H9 (cell line): ENCODE measurements at regions not wholly inside any gene's neighbourhood (a gene's known extent, or its start where the extent isn't known, plus 50 kb on each side); places are given as distances from the start of the nearest gene placed in this dataset.

ENCODE experiments used
- DNase-seq: peaks from one replicate; pipeline ENCODE4 v3.0.0-alpha.2; 2017
- H2AFZ ChIP-seq: one replicate; pipeline ENCODE4 v1.6.1; 2013; ENCODE audit warnings: mild to moderate bottlenecking, low read length, control low read depth, moderate library complexity
- H2AK5ac ChIP-seq: 2 replicates; pipeline ENCODE4 v1.6.1; 2013; ENCODE audit warnings: low read length, control low read depth, mixed read lengths; ENCODE audit not compliant: insufficient read length
- H2BK120ac ChIP-seq: one replicate; pipeline ENCODE4 v1.6.1; 2013; ENCODE audit warnings: low read depth, mild to moderate bottlenecking, low read length, control low read depth, inconsistent platforms; ENCODE audit not compliant: poor library complexity, severe bottlenecking
- H2BK12ac ChIP-seq: 2 replicates; pipeline ENCODE4 v1.6.1; 2013; ENCODE audit warnings: low read length, control low read depth, mixed read lengths, low read depth; ENCODE audit not compliant: insufficient read length
- H2BK15ac ChIP-seq: 2 replicates; pipeline ENCODE4 v1.6.1; 2013; ENCODE audit warnings: low read depth, low read length, control low read depth
- H2BK20ac ChIP-seq: one replicate; pipeline ENCODE4 v1.6.1; 2013; ENCODE audit warnings: low read depth, mild to moderate bottlenecking, low read length, control low read depth, inconsistent platforms; ENCODE audit not compliant: poor library complexity, severe bottlenecking
- H2BK5ac ChIP-seq: 2 replicates; pipeline ENCODE4 v1.6.1; 2013; ENCODE audit warnings: low read length, control low read depth, mixed read lengths; ENCODE audit not compliant: insufficient read length
- H3K14ac ChIP-seq: 2 replicates; pipeline ENCODE4 v1.6.1; 2013; ENCODE audit warnings: low read length, control low read depth; ENCODE audit not compliant: insufficient read depth
- H3K18ac ChIP-seq: 2 replicates; pipeline ENCODE4 v1.6.1; 2013; ENCODE audit warnings: low read depth, mild to moderate bottlenecking, mixed read lengths, low read length, control low read depth; ENCODE audit not compliant: insufficient read length
- H3K23ac ChIP-seq: 2 replicates; pipeline ENCODE4 v1.6.1; 2013; ENCODE audit warnings: low read length, control low read depth, mixed read lengths, low read depth; ENCODE audit not compliant: insufficient read length
- H3K23me2 ChIP-seq: 2 replicates; pipeline ENCODE4 v1.6.1; 2013; ENCODE audit warnings: low read depth, mild to moderate bottlenecking, mixed read lengths, low read length, control low read depth; ENCODE audit not compliant: insufficient read length, poor library complexity, severe bottlenecking
- H3K27ac ChIP-seq: 2 replicates; pipeline ENCODE4 v1.5.1; 2013; ENCODE audit warnings: low read length, control low read depth, mixed read lengths, low read depth; ENCODE audit not compliant: insufficient read length
- H3K27me3 ChIP-seq: 2 replicates; pipeline ENCODE4 v1.6.1; 2013; ENCODE audit warnings: low read length, control low read depth, inconsistent platforms; ENCODE audit not compliant: insufficient read depth
- H3K4ac ChIP-seq: 2 replicates; pipeline ENCODE4 v1.6.1; 2013; ENCODE audit warnings: low read depth, mild to moderate bottlenecking, control low read depth, inconsistent platforms, low read length, moderate library complexity
- H3K4me1 ChIP-seq: 2 replicates; pipeline ENCODE4 v1.6.1; 2013; ENCODE audit warnings: low read length, control low read depth, inconsistent platforms; ENCODE audit not compliant: insufficient read depth
- H3K4me2 ChIP-seq: 2 replicates; pipeline ENCODE4 v1.6.1; 2013; ENCODE audit warnings: low read length, control low read depth, mixed read lengths; ENCODE audit not compliant: insufficient read length, insufficient read depth
- H3K56ac ChIP-seq: 2 replicates; pipeline ENCODE4 v1.6.1; 2013; ENCODE audit warnings: low read depth, mild to moderate bottlenecking, mixed read lengths, low read length, control low read depth; ENCODE audit not compliant: insufficient read length
- H3K79me1 ChIP-seq: 2 replicates; pipeline ENCODE4 v1.6.1; 2013; ENCODE audit warnings: low read depth, mild to moderate bottlenecking, moderate library complexity, low read length, control low read depth, inconsistent platforms; ENCODE audit not compliant: insufficient read depth, poor library complexity, severe bottlenecking
- H3K79me2 ChIP-seq: 2 replicates; pipeline ENCODE4 v1.6.1; 2013; ENCODE audit warnings: low read length, control low read depth, inconsistent platforms; ENCODE audit not compliant: insufficient read depth
- H3K9ac ChIP-seq: 2 replicates; pipeline ENCODE4 v1.6.1; 2013; ENCODE audit warnings: low read length, control low read depth, mixed read lengths; ENCODE audit not compliant: insufficient read length; ENCODE audit errors: extremely low read depth
- H3K9me3 ChIP-seq: one replicate; pipeline ENCODE4 v1.6.1; 2013; ENCODE audit warnings: low read depth, low read length, inconsistent platforms; ENCODE audit not compliant: control insufficient read depth
- H3T11ph ChIP-seq: one replicate; pipeline ENCODE4 v1.6.1; 2013; ENCODE audit warnings: mild to moderate bottlenecking, low read length, control low read depth, inconsistent platforms
- H4K20me1 ChIP-seq: one replicate; pipeline ENCODE4 v1.6.1; 2013; ENCODE audit not compliant: control insufficient read depth, insufficient read length, insufficient read depth
- H4K5ac ChIP-seq: 2 replicates; pipeline ENCODE4 v1.6.1; 2013; ENCODE audit warnings: low read depth, mild to moderate bottlenecking, mixed read lengths, low read length, control low read depth; ENCODE audit not compliant: insufficient read length
- H4K8ac ChIP-seq: replicated peaks from 2 replicates; pipeline ENCODE4 v1.6.1; 2013; ENCODE audit warnings: low read length, control low read depth, mixed read lengths, low read depth; ENCODE audit not compliant: insufficient read length
- H4K91ac ChIP-seq: 2 replicates; pipeline ENCODE4 v1.6.1; 2013; ENCODE audit warnings: low read depth, mild to moderate bottlenecking, moderate library complexity, mixed read lengths, low read length, control low read depth; ENCODE audit not compliant: insufficient read length
- H3K27ac Mint-ChIP-seq, 3 experiments: 2 replicates in 2 of 3; 3 replicates in 1 of 3; pipeline ENCODE4 v1.8.0; 2020 to 2021; ENCODE audit warnings: mixed read lengths in 3 of 3, mild to moderate bottlenecking in 1 of 3, moderate library complexity in 1 of 3
- H3K27me3 Mint-ChIP-seq: 2 replicates; pipeline ENCODE4 v1.8.0; 2021; ENCODE audit warnings: low read depth, mild to moderate bottlenecking, moderate library complexity, mixed read lengths
- H3K36me3 Mint-ChIP-seq, 3 experiments: 2 replicates in 2 of 3; 3 replicates in 1 of 3; pipeline ENCODE4 v1.8.0; 2020 to 2021; ENCODE audit warnings: low read depth in 3 of 3, mixed read lengths in 3 of 3; ENCODE audit not compliant: insufficient read depth in 1 of 3
- H3K4me1 Mint-ChIP-seq, 2 experiments: 2 replicates each; pipeline ENCODE4 v1.8.0; 2020; ENCODE audit warnings: mixed read lengths in 2 of 2
- H3K4me3 Mint-ChIP-seq, 2 experiments: 2 replicates in 1 of 2; 3 replicates in 1 of 2; pipeline ENCODE4 v1.8.0; 2020 to 2021; ENCODE audit warnings: mild to moderate bottlenecking in 2 of 2, mixed read lengths in 2 of 2, moderate library complexity in 1 of 2
- H3K9me3 Mint-ChIP-seq, 2 experiments: 2 replicates in 1 of 2; 3 replicates in 1 of 2; pipeline ENCODE4 v1.8.0; 2020; ENCODE audit warnings: mild to moderate bottlenecking in 2 of 2, mixed read lengths in 2 of 2, moderate library complexity in 1 of 2
- WGBS: extraction: QIAGEN DNeasy Blood & Tissue Kit; methylation state at CpG from one replicate; pipeline ENCODE4 v1.1.7; 2013; ENCODE audit warnings: missing lambda C conversion rate, low lambda C conversion rate, mixed read lengths; ENCODE audit not compliant: insufficient read length; ENCODE audit errors: extremely low coverage; 5-methylcytosine and 5-hydroxymethylcytosine counted together
- TF ChIP-seq, protein P1 (sequence below): fragments of 200-600 bp; sonication (generic); conservative IDR thresholded peaks from 3 replicates; pipeline ENCODE4 v1.8.0; 2021; ENCODE audit warnings: antibody characterized with exemption, mild to moderate bottlenecking

GRCh38 chr14:54241517-54241916 is 155.3 kb upstream of the CDKN3 start:
- peaks cover 11 to 14% (median 11%) of the 10 kb centered on the region in 3 experiments for H3K36me3 Mint-ChIP-seq
- Histone ChIP-seq H2BK5ac (no peak overlapping the region), H3K23me2 (no peaks in the 10 kb centered on the region), H2BK15ac (no peak overlapping the region), H4K5ac (no peak overlapping the region), H4K20me1 (no peaks in the 10 kb centered on the region), H3K9me3 (peaks cover 11% of the 10 kb centered on the region), H3K27me3 (no peaks in the 10 kb centered on the region), H2BK20ac (no peak overlapping the region), H3K9ac (no peak overlapping the region), H3K4me1 (no peaks in the 10 kb centered on the region), H3K56ac (no peak overlapping the region), H4K8ac (no peak overlapping the region), H3K27ac (no peak overlapping the region), H2BK12ac (no peak overlapping the region), H2AK5ac (no peak overlapping the region), H3K79me1 (no peaks in the 10 kb centered on the region), H3K4me2 (no peak overlapping the region), H3T11ph (no peak overlapping the region), H4K91ac (no peak overlapping the region), H3K79me2 (no peaks in the 10 kb centered on the region), H3K18ac (no peak overlapping the region), H3K4ac (no peak overlapping the region), H3K23ac (no peak overlapping the region), H2AFZ (no peak overlapping the region), H2BK120ac (no peak overlapping the region), H3K14ac (no peak overlapping the region)
- no CpG with 5 or more reads among the region's 3 CpGs for WGBS
- peaks cover 19% of the 10 kb centered on the region in 2 experiments for H3K9me3 Mint-ChIP-seq
- no peak for DNase-seq
- peaks cover 0 to 3% of the 10 kb centered on the region in 2 experiments; a peak in 3 of 4 replicates for H3K4me1 Mint-ChIP-seq
- no peak overlapping the region for H3K27ac Mint-ChIP-seq
- no peaks in the 10 kb centered on the region; the same call in 1 of the 2 replicates for H3K27me3 Mint-ChIP-seq
- no peak overlapping the region for H3K4me3 Mint-ChIP-seq
- TF ChIP-seq, protein P1, sequence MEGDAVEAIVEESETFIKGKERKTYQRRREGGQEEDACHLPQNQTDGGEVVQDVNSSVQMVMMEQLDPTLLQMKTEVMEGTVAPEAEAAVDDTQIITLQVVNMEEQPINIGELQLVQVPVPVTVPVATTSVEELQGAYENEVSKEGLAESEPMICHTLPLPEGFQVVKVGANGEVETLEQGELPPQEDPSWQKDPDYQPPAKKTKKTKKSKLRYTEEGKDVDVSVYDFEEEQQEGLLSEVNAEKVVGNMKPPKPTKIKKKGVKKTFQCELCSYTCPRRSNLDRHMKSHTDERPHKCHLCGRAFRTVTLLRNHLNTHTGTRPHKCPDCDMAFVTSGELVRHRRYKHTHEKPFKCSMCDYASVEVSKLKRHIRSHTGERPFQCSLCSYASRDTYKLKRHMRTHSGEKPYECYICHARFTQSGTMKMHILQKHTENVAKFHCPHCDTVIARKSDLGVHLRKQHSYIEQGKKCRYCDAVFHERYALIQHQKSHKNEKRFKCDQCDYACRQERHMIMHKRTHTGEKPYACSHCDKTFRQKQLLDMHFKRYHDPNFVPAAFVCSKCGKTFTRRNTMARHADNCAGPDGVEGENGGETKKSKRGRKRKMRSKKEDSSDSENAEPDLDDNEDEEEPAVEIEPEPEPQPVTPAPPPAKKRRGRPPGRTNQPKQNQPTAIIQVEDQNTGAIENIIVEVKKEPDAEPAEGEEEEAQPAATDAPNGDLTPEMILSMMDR: no peak
